CD4-positive, alpha-beta T cell treated with Interferon alpha-2 for 1 hour (primary cell): ENCODE measurements at regions not wholly inside any gene's neighbourhood (a gene's known extent, or its start where the extent isn't known, plus 50 kb on each side); places are given as distances from the start of the nearest gene placed in this dataset.

Experiments
- DNase-seq, 2 donors: peaks; one replicate each; pipeline ENCODE4 v3.0.0-alpha.2; 2020 to 2022

DNA sequence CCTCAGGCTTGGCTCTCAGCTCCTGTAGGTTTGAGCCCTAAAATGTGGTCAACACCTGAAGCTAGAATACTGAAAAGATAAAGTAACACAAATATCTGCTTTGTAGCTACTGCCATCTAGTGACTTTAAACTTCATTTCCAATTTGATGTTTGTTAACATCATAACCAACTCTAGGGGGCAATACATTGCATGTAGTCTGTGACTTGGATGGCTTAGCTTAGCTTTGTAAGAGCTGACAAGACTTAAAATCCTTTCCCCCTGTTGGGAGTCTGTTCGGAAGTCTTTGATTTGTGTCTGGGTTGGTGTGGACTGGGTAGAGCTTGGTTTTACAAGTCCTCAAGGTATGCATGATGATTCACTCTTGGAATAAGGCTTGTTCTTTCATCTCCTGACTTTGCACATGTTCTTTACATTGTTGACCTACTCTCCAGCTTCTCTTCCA is 51.7 kb downstream of the SCN11A start:
- DNase-seq = peak in 1 of 2 donors; percentile 51

DNA sequence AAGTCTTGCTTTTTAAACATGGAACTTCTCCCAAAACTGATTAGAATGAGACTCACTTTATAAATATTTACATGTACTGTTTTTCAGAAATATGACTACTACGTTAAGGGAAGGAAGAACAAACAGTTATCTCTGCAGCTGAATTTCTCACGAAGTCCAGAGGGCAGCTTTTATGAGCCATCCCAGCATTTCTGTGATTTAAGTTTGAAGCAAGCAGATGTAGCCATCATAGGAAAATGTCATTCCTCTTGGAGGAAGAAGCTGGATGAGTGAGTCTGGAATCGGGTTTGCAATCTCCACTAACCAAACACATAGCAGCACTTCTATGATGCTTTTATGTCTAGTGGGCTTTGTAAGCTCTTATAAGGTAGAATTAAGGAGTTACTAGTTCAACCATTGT is 53.7 kb downstream of the SCN11A start:
- DNase-seq = no peak

DNA sequence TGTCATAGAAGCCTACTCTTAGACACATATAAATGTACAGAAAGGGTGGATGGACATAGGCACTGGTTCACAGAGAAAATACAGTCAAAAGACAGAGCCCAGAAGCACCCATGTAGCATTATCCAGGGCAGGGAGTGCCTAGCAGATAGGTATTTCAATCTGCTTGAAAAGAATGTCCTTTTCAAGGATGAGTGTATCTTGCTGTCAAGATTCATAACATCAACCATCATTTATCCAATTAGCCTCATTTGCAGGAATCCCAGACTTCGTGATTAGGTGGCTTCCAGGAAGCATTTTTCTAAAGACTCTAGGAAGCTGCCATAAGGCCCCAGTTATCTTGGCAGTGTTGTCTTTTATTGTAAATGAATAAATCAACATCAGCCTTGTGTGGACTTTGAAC is 55.6 kb downstream of the SCN11A start:
- DNase-seq = no peak

DNA sequence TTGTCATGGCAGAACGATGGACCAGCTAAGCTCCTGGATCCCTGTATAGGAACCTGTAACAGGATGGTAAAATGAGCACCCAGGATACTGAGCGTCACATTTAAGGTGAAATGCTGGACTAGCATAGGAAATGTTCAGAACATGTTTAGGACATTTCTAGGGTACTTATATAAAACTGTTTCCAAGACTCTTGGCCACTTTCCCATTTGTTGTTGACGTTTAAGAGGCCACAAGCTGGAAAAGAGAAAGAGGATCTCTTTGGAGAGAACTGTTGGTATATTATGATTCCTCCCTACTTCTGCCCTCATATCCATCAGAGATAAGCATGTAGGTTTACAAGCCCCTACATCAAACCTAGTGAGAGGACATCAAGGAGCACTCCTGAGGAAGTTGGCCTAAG is 57.5 kb downstream of the SCN11A start:
- no peak for DNase-seq

DNA sequence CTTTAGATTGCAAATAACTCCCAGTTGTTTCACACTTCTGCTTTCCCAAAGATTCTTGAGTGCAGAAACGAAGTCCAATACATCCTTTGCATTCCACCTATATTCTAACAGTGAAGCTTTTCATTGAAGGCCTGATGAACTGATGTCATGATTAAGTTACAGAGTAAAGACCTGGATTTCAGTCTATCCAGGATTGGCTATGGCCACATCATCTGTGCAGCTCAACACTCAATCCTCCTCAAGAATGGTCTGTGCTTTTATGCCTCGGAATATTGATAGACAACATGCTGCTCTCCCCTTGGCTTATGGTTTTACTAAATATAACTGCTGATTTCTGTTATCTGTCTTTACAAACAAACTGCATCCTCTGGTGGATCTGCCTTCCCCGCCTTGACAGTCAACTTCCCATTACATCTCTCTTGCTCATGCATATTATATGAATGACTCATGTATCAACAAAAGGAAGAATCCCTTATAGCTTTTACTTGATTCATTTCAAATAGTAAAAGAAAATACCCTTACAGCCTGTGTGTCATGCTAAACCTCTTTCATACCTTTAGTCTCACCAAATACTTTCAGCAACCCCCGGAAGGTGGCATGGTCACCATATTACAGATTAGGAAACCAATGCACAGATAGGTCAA is 59.5 kb downstream of the SCN11A start:
- DNase-seq = no peak

DNA sequence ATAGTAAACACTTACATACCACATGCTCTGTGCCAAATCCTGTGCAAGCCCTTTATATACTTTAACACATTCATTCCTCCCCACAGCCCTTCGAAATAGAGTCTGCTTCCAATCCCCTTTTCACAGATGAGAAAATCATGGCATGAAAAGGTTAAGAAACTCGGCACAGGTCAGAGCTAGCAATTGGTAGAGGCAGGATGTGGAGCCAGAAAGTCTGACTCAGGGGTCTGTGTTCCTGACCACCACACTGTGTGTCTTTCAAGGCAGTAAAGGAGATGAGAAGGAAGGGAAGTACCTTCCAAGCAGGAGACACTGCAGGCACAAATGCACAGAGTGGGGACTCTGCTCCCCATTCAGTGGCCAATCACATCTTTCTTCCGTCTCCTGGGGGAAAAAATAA is 61.1 kb downstream of the SCN11A start:
- DNase-seq = no peak

DNA sequence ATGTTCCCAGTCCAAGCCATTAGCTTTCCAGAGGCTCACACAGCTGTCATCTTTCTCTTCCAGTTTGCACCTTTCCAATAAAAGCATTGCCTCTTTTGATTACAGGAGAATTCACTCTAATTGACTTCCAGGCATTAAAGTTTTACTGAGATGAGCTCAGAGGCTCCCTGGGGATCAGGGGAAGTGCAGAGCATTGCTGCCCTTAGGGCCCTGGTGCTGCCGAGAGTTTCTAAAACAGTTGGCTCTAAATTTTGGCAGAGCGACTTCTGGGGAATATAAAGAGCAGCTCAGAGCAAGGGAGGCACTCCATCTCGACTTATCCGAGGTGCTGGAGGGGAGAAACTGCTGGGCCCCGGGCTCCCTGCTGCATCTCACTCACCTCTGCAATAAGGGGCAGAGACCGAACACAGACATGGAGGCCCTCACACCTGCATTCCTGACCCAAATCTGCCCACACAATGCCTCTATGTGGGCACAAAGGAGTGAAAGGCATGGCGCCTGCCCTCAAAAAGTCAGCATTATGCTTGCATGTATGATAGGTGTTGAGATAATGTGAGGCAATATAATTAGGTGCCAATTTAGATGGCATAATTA is 61.7 kb downstream of the SCN11A start:
- no peak for DNase-seq

DNA sequence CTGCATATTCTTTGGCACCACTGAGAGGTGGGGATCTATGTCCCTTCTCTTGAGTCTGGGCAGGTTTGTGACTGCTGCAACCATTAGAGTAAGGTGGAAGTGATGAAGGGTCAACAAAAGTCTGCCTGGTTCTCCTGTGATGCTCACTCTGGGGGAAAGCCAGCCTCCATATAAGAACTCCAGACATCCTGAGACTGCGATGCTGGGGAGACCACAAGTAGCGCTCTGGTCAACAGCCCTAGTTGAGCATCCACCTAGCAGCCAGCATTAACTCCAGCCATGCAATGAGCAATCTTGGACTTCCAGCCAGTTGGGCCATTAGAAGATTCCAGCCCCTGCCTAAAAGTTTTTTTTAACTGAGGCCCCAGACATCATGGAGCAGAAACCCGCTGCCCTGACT is 62.8 kb downstream of the SCN11A start:
- no peak for DNase-seq

DNA sequence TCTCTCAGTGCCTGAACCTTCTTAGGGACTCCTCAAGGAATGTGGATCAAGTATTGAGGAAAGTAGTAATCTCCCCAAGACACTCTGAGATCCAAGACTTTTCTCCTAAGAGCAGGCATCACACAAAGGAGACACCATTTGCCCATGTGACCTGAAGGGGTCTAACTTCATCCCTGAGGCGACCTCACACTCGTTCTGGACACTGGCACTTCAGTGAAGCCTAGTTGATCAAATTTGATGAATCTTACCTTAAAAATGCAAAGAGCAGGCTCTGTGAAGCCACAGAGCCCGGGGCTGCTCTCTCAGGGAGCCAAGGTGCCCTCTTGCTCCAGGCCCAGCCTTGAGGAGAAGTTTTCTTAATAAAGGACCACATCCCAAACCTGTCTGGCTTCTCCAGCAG is 64.3 kb downstream of the SCN11A start:
- no peak for DNase-seq

DNA sequence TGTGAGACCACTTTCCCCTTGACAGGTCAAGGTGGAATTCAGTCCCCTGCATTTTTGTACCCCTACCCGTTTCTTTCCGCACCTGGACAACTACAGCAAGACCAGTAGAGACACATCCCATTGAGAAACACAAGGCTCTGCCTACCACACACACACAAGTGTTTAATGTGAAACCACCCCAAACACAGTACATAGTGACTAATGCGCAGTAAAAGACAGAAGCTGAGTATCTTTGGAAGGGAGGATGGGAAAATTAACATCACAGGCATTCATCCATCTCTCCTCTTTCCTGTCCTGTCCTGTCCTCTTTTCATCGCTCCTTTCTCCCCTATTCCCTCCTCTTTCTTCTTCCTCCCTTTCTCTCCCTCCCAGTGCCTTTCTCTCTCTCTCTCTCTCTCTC is 64.8 kb downstream of the SCN11A start:
- no peak for DNase-seq

DNA sequence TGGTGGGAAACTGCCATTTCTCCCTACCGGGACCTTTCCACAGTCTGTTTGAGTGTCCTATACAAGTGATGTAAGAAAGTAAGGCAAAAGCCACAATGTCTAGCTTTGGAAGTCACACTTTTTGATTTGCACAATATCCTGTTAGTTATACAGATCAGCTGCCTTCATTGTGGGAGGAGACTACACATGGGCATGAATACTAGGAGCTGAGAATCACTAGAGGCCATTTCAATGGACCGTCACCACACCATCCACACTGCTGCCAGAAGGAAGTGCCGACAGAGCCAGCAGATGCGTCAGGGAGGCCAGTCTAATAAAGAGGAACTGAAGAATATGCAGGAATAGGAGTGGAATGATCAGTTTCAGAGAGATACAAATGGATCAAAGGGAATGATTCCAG is 65.8 kb downstream of the SCN11A start:
- no peak for DNase-seq

DNA sequence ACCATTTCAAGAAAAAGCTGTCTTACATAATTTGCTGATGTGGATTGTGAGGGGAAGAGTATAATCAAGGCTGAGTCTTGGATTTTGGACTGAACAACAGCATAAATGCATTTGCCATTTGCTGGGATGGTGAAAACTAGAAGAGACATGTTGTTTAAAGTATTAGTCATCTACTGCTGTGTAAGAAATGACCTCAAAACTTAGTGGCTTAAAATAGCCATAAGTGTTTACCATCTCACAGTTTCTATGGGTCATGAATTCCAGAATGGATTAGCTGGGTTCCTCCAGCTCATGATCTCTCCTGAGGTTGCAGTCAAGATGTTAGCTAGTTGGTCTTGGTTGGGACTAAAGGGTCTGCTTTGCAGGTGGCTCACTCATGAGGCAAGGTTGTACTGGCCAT is 66.2 kb downstream of the SCN11A start:
- DNase-seq = no peak

DNA sequence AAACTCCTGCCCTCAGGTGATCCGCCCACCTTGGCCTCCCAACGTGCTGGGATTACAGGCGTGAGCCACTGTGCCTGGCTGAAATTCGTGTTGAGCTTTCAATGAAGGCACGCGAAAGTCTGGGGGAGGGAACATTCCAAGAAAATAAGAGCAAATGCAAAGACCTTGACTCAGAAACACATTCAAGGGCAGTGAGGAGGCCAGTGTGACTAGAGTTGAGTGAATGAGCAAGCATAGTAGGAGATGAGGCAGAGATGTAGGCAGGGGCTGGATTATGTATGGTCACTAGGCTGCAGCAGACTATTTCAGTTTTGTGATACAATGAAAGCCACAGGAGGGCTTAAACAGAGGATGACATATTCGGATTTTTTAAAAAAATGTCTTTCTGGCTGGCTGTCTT is 67.0 kb downstream of the SCN11A start:
- no peak for DNase-seq

DNA sequence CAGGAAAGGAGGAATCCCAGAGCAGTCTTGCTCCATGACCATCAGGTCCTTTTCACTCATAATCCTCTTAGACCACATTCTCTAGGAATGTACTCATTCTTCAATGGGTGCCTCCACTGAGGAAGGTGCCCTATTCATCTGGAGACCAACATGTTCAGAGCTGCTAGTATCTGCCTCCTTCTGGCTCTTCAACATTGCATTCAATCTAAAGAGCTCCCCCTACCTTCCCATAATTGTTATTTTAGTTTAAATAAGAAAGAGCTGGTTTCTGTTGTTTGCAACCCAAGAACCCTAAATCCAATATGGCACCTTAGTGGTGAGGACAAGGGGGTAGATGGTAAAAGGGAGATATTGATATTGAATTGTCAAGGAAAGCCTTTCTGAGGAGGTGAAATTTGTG is 67.6 kb downstream of the SCN11A start:
- no peak for DNase-seq

DNA sequence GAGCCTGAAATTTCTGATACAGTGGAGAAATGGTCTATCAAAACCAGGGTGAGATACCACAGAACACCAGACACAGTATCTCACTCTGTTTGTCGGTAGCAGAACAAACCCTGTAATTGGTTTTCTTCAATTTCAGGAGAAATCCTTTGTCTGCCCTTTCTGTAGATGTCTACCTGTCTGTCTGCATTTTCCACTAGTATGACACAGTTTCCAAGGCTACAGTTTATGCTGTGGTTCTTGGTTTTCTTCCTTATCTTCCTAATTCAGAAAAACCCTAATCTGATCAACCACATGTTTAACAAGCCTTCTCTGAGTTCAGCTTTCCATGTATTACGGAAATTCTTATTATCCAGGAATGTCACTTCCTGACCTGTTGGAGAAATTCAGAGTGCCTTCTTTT is 70.8 kb downstream of the SCN11A start:
- no peak for DNase-seq

DNA sequence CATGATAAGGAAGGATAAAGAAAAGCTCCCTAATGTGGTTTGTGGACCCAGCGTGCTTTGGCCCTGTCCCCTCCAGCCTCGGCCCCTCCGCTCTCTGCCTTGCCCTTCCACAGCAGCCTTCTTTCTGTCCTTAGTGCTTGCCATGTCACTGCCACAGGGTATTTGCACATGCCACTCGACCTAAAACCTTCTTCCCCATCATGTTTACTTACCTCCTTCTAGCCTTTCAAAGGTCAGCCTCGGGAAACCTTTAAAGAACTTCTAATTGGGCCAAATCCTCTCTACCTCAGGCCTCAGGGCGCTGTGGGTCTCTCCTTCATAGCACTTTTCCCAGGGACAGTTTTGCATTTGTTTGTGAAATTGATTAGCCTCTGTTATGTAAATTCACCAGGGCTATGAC is 73.0 kb downstream of the SCN11A start:
- DNase-seq = no peak

DNA sequence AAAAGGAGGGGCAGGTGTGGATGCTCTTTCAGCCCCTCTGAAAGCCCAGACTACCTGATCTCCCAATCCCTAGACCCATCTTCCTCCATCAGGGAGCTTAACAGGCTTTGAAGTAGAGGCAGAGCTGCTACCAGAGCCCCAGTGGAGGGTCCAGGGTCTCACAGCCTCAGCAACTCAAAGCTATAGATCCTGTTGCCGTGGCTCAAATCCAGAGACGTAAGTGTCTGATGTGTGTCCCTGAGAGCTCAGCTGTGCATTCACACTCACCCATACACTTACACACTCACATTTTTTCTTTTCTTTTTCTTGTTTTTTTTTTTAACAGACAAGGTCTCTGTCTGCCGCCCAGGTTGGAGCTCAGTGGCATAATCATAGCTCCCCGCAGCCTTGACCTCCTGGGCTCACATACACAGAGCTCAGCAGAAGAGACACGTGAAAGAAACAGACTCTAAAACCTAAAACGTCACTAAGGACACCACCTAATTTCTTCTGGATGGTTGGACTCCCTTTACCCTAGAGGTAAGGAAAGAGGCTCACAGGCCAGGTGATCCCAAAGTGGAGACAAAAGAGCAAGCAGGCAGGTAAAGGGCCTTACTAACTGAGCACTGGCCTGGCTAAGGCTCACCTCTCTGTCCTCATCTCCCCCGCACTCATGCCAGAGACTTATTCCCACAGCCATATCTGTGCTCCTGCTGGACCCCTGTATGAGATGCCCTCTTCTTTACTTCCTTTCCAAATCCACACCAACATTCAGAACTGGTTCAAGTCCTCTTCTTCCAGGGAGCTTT is 80.7 kb downstream of the SCN11A start:
- DNase-seq = no peak

DNA sequence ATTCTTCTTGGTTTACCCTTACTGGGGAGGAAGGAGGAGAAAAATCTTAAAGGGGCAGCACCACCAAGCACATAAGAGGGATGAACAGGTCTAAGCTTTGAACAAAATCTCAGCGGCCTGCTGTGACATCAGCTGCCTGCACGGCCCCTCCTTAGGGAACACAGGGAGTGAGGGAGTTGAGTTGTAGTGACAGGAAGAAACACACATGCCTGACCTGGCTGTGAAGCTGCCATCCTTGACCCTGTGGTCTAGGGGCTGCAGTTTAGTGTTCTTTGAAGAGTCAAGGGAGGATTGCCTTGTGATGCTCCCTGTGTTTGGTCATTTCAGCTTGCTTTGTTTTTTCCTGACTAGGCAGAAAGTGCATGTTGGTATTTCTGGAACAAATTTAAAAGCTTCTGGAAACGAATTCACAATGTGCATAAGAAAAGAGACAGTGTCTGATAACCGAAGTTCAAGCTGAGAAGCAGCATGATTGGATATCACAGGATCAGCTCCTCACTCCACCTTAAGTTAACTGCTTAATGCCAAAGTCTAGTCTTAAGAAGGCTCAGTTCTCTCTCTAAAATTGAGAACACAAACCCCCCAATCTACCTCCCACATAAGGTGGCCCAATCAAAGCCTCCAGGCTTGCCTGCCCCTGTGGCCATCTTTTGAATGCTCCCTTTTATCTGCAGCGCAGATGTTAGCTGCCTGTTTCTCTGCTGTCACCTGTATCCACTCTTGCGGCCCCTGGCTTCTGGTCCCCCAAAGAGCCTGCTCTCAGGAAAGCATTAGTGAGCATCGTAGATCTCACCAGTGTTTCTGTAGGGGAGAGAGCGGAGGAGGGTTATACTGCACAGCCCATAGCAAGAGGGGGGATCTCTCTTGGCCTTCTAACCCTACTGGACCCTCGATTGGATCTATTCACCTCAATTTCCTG is 82.2 kb downstream of the SCN11A start:
- no peak for DNase-seq

DNA sequence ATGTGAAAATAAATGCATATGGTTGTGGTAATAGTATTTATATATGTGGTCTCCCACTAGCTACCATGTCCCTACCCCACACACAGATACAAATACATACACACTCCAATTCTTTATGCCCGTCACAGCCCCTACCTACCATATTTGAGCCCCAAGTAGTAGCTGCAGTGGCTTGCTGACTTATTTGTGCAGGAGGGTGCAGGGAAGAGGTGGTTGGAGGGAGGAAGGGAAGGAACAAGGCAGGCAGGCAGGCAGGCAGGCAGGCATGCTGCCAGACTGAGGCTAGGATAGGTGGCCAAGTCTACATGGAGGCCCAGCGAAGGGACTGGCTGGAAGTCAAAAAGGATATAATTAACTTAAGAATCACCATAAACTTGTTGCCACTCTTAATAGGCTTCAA is 82.9 kb downstream of the SCN11A start:
- no peak for DNase-seq

DNA sequence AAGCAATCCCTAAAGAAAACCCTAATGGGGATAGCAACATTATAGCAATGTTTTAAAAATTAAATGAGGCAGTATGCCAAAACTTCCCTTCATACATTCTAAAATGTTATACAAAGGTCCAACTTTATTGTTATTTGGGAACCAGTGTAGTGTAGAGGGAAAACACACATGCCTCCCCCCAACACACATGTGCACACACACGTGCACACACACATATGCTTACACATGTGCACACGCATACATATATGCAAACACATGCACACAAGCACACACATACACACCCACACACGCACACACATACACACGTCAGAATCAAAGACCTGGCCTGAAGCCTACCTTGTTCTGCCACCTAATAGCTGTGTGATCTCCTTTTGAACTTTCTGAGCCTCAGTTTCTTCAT is 83.3 kb downstream of the SCN11A start:
- DNase-seq = no peak

DNA sequence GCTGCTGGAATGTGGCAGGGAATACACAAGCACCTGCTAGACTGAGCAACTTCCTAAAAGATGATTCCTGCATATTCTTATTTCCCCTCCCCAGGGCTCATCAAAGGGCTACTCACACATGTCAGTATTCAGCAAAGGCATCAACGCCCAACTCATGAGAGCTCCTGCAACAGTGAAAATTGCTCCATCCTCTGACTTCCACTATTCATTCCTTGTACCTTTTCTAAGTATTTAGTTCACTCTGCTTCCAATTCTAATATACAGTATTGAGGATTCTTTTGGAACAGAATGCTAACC is 84.1 kb downstream of the SCN11A start:
- no peak for DNase-seq

DNA sequence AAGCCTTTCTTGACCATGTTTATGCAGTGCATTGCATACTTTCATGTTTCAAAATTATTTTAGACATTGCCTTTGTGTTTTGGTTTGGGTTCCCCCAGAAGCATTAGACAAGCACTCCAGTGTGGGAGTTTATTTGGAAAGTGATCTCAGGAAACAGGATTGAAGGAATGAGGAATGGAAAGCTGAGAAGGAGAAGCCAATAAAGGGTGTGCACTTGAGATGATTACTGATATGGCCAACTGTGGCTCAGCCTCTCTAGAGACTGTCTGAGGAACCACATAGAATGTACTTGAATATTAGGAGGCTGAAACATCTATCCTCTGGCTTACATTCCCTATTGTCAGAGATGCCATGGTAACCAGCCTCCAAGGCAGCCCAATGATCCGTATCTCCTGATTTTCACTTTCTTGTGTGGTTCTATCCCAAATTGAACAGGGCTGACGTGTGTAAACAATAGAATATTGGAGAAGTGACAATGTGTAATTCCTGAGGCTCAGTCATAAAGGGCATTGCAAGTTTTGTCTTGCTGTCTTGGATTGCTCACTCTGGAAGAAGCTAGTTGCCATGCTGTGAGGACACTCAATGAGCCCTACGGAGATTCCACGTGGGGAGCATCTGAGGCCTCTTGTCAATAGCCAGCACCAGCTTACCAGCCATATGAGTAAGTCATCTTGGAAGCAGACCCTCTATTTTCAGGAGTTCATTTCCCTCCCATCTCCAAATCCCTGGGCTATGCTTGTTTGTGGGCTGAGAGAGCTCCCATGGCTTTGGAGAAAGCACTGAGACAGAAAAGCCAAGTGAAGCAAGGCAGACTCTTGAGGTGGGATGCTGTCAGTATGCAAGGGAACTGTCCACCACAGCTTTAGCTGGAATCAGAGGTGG is 84.7 kb downstream of the SCN11A start:
- no peak for DNase-seq

DNA sequence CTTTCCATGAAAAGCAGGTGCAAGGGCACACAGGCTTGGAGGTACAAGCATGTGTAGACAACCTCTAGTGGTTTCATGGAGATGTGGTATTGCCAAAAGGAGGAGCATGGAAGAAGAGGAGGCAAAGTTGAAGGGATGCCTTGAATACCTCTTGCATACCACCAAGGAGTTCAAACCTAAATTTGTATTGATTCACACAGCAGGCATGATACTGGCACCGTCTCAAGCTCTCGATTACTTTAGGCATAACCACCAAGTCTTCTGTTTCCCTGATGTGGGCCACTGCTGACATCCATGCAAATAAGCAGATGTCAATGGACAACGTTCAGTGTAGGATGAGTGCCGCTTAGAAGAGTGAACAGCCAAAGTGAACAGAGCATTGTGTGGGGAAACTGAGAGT is 87.1 kb downstream of the SCN11A start:
- no peak for DNase-seq
